LNCAP (cell line): ENCODE measurements at regions not wholly inside any gene's neighbourhood (a gene's known extent, or its start where the extent isn't known, plus 50 kb on each side); places are given as distances from the start of the nearest gene placed in this dataset.

Source experiments
- TF ChIP-seq, protein P1 (sequence below): fragments of 450-650 bp; IDR thresholded peaks from 2 replicates; pipeline ENCODE4 v1.5.1; 2017; ENCODE audit warnings: mild to moderate bottlenecking

DNA sequence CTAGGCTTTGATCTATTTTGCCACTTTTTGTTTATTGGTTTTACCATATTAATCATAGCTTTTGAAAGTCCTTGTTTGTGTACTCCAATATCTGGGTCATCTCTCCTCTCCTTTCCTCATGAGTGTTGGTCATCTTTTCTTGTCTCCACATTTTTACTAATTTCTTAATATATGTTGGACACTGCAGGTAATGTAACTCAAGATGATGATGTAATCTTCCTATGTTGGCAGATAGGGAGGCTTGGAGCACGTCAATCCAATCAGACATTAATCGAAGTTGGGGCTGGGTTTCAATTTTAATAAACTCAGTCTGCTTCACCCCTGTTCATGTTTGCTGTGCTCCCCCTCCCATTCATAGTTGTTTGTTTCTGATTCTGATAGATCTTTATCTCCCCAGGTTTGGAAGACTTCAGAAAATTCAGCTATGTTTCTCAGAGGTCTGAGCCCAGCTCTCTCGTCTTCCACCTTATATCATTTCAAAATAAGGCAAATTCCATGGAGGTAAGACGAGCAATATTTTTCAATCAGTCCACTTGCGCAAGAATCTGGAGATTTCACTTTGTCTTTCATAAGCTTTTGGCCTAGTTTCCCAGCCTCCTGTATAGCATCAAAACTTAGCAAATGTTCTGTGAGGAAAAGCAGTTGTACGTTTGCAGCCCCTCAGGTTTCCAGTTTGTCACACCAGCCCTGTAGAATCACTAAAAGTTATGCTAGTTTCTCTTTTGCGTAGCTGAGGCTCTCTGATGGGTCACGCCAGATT is 504.1 kb downstream of the TMTC2 start:
- TF ChIP-seq, protein P1, sequence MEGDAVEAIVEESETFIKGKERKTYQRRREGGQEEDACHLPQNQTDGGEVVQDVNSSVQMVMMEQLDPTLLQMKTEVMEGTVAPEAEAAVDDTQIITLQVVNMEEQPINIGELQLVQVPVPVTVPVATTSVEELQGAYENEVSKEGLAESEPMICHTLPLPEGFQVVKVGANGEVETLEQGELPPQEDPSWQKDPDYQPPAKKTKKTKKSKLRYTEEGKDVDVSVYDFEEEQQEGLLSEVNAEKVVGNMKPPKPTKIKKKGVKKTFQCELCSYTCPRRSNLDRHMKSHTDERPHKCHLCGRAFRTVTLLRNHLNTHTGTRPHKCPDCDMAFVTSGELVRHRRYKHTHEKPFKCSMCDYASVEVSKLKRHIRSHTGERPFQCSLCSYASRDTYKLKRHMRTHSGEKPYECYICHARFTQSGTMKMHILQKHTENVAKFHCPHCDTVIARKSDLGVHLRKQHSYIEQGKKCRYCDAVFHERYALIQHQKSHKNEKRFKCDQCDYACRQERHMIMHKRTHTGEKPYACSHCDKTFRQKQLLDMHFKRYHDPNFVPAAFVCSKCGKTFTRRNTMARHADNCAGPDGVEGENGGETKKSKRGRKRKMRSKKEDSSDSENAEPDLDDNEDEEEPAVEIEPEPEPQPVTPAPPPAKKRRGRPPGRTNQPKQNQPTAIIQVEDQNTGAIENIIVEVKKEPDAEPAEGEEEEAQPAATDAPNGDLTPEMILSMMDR: no peak

DNA sequence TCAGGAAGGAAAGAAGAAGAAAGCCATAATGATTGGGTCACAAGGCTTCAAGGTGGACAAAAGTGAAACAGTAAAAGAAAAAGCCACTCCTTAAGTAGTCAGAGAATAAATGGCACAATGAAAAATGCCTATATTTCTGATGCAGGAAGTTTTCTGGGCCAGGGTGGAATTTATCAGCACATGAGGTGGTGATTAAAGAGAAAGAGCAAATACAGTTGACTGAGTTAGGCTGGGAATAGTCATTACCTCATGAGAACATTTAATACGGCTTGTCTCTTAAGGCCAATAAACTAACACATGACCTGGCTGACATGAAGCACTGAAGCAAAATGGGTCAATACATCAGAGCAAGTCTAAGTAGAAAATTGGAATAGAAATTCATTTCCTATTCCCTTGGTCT is 499.7 kb downstream of the TMTC2 start:
- TF ChIP-seq, protein P1: no peak

DNA sequence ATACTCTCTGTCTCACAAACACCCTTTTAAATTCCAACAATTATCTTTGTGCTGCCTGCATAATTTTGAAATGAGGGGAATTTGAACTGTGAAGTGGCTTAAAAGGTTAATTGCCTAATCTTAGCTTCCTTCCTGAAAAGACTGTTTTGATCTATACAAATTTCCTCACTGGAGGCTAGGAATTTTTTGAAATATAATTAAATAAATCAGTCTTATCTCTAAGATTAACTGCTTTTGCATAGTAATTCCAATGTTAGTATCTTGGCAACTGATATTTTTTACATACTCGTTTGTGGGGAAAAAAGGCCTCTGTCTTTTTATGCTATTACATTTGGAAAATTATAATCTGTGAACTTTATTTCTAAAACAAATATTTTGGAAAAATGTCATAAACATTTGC is 498.5 kb downstream of the TMTC2 start:
- TF ChIP-seq, protein P1: no peak
